Inflammatory macrophage treated with lipopolysaccharide for 1 hour (primary cell): ENCODE measurements at regions not wholly inside any gene's neighbourhood (a gene's known extent, or its start where the extent isn't known, plus 50 kb on each side); places are given as distances from the start of the nearest gene placed in this dataset.
A peak's percentile ranks its signal among the peaks of the same experiment; 100 is the strongest.

Source experiments
- DNase-seq, 2 donors: peaks; one replicate each; pipeline ENCODE4 v3.0.0-alpha.2; 2020 to 2022

DNA sequence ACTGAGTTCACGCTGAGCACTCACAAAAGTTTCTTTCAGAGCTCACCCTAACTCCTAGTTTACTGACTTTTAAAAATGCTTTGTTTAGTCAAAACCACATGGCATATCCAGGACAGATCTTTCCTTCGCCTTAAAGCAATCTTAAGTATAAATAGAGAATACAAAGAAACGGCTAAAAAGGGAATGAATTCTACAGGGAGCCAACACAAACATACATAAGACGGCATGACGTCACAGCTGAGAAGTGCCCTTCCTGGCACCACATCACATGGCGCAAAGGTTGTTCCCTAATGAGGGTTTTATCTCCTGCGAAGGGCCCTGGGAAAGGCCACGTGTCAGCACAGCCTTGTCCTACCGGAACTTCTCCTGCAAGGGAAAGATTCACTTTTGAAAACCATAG lies 141.3 kb downstream of the IRX1 start:
- no peak for DNase-seq

DNA sequence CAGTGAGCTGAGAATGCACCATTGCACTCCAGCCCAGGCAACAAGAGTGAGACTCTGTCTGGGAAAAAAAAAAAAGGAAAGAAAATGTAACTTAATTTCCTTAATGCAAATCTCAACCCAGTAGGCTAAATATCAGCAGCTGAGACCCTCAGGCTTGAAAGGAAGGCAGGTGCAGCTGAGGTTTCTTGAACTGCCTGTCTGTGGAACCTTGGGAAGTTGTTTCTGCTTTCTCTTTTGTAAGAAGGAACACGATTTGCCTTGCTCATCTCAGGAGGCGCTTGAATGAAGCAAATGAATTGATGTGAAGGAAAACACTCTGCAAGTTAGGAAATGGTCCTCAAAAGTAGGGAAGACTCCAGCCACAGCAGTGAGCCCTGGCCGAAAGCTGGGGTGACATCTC lies 143.3 kb downstream of the IRX1 start:
- no peak for DNase-seq

DNA sequence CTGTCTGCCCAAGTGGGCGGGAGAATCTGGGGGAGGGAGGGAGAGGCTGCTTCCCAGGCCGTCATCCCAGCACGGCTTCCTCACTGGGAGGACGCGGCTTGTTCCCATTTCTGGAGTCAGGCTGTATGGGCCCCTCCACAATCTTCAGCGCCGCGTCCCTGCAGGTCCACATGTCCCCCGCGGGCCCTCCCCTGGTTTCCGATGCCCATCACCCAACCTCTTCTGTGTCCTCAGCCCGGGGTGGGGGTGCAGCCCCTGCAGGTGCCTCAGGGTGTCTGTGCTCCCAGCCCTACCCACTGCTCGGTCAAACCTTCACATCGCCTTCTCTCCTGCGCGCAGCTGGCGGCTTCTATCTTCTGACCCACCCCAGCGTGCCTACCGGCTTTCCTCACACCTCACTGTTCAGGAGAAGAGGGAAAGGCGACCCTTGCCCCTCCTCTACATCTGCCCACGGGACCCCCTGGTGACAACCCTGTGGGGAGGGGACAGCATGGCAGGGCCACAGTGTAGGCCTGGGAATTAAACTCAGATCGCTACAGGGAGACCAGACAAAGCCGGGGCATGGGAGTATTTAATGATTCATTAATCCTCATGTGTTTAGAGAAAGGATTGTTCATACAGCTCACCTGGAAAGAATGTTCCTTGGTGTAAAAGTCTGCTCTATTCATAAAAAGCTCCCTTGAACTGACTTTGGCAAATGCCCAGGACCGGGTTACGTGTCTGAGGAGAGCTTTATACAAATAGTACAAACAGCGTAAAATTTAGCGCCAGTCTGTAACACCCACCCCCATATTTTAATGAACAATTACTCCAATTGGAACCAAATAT lies 145.1 kb downstream of the IRX1 start:
- no peak for DNase-seq

DNA sequence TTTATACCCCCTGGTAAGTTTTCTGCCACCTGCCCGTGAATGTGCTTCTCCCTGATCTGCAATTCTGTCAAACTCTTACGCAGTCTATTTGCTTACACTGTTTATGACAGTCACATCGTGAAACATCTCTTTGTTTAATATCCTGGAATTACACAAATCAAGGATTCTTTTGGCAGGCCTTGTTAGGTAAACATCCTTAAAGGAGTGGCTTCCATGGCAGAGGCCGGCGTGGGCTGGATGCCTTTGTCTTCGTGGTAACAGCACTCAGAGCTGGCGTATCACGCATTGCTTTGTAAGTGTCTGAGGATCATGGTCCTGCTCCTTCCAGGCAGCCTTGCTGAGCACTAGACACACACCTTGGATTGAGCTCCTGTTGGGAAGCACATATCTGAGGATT lies 145.7 kb downstream of the IRX1 start:
- DNase-seq: no peak

DNA sequence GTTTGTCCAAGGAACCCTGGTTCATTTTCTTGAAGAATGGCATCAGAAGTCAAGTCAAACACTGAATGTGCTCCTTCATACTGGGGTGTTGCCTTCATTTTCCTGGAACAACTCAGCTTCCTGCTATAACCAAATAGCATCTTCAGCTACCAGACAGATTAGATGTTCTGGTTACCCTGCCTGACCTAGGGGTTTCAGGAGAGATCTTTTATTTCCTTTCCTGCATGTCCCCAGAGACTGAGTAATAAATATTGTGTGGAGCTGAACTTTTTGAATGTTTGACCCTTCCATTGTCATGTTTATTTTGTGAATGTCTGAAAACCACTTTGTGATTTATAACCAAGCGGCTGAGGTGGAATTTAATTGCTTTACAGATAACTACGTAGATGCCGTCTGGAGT lies 147.1 kb downstream of the IRX1 start:
- no peak for DNase-seq

DNA sequence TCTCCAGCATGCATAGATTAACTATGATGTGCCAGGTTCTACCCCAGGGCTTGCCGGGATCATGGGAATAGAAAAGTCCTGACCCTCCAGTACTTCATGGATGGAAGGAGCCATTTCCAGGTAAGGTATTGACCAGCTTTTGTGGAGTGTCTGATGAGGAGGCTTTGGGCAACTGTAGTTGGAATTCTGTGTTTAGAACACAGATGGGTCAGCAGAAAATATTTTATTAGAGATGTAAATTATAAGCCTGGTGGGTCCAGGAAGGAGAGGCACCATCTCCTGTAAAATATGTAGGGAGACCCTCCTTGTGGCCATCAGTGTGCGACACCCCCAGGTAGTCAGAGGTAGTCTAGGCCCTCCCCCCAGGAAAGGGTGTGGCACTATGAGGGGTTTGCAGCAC lies 156.2 kb downstream of the IRX1 start:
- DNase-seq: no peak

DNA sequence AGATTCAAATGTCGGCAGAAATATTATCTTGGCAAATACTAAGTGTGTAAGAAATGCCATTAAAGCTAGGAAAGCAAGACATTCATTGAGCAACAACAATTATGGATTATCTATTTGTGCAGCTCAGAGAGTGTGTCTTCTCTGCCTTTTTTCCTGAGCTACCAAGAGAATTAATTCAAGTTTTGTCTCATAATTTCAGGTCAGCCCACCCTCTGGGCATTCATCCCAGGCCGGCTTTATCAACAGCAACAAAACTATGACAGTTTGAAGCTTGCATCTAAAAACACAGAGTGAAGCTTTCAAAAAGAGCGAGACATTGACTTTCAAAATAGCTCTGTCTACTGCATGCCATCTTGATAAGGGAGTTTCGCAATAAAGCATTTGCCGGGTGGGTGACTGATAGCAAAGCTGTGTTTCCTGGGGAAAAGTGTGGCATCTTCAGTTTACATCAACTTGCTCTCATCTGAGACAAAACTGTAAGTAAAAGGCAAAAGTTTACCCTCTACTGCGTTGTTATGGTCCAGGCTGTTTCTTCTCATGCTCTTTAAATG lies 182.4 kb downstream of the IRX1 start:
- DNase-seq: no peak

DNA sequence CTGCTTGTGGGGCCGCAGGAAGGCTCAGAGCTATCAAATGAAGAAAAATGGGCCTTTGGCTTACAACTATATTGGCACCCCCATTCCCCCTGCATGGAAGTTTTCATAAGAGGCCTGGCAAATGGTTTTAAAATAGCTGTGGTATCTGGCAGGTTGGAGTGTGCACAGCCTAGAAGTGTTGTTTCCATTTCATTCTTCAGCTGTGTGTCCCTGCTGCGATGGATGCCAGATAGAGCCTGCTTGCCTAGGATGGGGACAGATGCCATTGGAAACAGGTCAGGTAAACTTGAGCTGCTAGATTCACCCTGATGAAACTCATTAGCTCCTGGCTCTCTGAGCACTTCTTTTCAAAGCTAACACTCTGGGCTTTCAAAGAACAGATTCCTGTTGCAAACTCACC lies 183.3 kb downstream of the IRX1 start:
- no peak for DNase-seq

DNA sequence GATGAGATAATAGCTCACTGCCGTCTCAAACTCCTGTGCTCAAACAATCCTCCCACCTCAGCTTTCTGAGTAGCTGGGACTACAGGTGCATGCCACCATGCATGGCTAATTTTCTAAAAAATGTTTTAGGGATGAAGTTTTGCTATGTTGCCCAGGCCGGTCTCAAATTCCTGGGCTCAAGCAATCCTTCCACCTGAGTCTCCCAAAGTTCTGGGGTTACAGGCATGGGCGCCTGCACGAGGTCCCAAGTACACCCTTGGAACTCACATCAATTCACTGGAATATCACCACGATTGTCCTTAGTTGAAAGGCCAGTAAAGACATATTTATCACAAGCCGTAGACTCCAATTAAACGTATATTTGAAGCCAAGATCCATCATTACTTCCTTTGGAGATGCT lies 184.6 kb downstream of the IRX1 start:
- no peak for DNase-seq

DNA sequence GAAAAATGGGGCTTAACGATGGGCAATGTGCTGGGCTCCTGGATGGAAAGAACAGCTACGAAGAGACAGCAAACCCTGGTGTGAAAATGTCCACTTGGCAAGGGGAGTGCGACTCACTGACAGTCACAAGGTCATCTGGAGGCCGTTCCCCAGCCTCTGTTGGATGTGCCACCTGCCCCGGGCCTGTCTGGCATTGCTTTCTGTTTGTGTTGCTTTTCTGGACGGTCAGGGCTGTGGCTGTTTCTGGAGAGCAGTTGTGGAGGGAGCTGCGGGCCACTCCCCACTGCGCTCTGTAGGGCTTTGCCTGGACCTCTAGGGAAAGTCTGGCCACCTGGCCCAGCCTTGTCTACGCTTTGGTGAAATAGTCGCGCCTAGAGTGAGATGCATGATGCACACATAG lies 185.3 kb downstream of the IRX1 start:
- no peak for DNase-seq

DNA sequence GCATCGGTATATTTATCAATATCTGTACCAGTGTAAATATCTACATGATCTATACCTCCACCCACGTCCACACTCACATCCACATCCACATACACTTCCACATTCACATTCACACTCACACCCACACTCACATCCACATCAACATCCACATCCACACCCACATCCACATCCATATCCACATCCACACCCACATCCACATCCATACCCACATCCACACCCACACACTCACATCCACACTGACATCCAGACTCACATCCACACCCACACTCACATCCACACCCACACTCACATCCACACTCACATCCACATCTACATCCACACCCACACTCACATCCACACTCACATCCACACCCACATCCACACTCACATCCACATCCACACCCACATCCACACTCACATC lies 189.2 kb downstream of the IRX1 start:
- DNase-seq: no peak

DNA sequence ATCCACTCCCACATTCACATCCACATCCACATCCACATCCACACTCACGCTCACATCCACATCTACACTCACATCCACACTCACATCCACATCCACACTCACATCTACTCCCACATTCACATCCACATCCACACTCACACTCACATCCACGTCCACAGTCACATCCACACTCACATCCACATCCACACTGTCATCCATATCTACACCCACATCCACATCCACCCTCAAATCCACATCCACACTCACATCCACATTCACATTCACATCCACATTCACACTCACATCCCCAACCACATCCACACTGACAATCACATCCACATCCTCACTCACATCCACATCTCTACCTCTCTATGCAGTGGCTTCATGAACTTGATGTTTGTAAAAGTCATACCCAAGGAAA lies 190.5 kb downstream of the IRX1 start:
- DNase-seq: no peak

DNA sequence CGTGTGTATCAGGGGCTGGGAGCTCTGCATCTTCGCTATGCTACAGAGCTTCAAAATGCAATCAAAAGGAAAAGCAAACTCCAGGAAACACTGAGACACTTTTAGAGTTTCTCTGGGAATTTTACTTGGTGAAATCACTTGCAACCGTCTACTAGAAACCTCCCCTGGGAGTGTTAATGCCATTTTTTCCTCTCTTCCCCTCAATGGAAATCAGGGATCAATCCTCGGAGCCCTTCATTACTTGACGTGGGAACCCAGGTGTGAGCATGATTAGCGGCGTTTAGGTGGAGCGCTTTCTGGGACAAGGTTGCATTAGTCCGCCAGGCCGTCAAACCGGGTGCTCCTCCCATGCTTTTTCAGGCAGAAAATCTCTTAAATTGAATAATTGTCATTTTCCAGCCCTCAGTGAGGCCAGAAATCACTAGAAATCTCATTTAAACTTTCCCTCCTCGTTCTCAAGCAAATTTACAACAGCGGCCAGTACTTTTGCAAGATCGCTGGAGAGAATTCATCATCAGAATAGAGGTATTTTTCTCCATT lies 191.3 kb downstream of the IRX1 start:
- no peak for DNase-seq

DNA sequence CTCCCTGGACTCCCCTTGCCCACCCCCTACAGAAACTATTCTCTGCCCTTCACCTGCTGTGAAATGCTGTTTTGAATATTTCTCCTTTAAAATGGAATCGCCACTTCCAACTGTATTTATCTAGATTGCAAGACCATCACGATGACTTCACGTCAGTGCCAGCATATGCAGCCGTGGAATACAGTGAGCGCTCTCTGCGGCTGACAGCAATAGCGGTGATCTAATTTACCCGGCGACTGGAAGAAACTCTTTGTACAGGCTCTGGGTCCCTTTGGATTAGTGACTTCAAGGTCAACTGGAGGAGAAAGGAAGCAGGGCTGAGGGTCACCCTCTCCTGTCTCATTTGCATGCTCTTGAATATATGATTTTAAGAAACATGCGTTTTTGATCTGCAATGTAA lies 192.0 kb downstream of the IRX1 start:
- DNase-seq: no peak

DNA sequence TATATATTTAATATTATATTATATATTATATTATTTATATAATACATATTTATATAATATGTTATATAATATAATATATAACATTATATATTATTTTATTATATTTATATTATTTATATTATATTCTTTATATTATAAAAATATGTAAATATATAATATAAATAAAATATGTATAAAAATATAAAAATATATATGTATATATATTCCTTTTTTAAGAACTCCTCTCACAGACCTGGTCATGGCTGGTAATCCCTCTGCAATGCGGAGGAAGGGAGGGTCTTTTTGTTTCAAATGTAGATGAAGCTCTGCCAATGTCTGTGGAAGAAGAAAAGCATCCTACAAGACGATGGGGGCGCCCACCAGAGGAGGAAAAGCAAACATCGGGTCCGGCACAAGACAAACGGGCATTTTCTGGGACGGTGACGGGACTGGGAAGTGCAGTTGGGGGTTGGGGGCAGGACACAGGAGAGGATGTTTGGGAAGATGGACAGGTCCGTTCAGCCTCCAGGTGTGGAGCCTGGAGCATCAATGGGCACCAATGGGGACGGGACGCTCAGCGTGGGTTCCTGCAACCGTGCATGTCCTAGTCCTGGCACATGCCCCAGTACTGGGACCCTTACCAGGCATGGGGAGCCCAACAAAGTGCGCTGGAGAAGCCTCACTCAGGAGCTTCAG lies 194.0 kb downstream of the IRX1 start:
- DNase-seq: no peak

DNA sequence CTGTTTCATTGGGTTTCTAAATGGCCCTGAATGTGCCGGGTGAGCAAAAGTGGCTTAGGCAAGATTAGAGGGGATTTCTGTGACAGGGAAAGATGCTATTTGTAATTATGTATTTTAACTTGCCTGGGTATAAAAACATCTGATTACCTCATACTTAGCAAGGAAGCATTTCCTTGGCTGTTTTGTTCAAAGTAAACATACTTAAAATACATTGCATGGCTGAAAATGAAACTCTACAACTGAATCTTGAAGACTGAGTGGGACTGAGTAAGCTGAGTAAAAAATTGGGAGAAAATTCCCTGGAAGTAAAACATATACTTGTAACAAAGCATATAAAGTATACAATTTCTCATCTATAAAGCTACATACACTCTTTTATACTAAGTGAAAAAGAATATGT lies 197.5 kb downstream of the IRX1 start:
- no peak for DNase-seq

DNA sequence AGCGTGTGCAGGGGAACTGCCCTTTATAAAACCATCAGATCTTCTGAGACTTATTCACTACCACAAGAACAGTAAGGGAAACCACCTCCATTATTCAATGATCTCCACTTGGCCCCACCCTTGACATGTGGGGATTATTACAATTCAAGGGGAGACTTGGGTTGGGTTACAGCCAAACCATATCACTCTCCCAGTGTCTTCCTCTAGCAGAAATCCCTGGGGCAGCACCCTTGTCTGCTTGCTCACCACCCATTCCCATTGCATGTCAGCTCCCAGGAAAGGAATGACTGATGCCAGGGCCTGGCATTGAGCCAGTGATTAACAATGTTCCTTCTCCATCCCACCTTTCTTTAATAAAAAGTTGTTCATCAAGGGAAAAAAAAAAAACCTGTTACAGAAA lies 199.0 kb downstream of the IRX1 start:
- DNase-seq: no peak

DNA sequence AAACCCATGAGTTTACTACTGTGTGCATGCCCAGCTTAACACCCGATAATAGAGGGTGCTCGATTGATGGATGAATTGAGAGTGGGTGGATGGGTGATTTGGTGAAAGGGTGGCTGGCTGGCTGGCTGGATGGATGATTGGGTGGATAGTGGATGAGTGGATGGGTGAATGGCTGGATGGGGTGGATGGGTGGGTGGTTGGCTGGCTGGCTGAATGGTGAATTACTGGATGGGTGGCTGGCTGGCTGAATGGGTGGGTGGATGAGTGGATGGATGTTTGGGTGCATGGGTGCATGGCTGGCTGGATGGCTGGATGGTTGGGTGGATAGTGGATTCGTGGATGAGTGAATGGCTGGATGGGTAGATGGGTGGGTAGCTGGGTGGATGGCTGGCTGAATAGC lies 201.1 kb downstream of the IRX1 start:
- DNase-seq: no peak

DNA sequence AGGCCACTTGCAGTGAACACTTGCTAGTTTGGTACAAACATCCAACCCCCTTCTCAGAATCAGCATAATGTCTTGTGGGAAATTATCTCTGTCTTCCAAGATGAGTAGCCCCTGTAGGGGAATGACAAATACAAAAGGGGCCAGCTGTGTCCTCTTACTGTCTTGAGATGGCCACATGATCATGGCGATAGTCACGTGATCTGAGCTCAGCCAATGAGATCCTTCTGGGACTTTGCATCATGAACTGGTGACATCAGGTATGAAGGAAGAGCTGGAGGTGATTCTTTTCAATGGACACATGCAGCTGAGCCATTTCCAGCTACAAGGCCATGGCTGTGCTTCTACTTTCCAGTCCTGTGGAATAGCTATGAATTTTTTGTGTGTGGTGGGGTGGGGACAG lies 206.3 kb downstream of the IRX1 start:
- no peak for DNase-seq

DNA sequence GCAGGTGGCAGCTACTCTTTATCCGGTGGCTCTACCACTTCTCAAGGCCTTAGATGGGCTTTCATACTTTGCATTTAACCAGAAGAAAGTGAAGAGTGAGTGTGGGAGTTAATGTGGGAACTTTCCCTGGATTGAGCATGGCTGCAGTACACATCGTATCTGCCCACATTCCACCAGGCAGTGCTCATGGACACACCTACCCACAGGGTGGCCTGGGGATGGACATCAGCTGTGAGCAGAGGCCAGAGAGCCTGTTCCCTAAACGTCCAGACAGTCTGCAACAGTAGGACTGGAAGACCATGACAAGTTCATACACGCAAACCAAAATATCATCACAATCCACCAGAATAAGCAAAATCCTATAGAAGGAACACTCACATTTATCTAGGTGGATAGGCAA lies 213.8 kb downstream of the IRX1 start:
- DNase-seq: no peak

DNA sequence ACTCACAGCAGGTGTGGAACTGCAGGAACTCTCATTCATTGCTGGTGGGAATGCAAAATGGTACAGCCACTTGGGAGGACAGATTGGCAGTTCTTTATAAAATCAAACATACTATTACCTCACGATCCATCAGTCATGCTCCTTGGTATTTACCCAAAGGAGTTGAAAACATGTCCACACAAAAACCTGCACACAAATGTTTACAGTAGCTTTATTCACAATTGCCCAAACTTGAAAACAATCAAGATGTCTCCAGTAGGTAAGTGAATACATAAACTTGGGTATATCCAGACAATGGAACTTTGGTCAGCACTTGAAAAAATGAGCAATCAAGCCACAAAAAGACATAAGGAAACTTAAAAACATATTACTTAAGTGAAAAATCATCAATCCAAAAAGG lies 215.5 kb downstream of the IRX1 start:
- DNase-seq: no peak

DNA sequence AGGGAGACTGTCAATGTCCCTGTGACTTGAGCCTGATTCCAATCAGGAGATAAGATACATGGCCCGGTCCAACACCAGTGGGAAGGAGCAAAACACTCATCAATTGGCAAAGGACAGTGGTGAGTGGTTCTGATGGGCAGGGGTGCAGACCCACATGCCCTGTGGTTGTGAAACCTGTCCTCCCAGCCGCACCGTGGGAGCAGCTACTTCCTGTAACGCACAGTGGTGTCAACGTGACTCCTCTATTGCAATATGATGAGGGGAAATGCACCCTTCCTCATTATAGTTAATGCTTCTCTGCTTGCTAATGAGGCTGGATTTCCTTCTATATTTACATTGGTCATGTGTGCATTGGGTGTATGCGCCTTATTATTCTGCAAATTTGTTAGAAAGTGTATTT lies 223.0 kb downstream of the IRX1 start:
- DNase-seq: peak; percentile 2 to 23

DNA sequence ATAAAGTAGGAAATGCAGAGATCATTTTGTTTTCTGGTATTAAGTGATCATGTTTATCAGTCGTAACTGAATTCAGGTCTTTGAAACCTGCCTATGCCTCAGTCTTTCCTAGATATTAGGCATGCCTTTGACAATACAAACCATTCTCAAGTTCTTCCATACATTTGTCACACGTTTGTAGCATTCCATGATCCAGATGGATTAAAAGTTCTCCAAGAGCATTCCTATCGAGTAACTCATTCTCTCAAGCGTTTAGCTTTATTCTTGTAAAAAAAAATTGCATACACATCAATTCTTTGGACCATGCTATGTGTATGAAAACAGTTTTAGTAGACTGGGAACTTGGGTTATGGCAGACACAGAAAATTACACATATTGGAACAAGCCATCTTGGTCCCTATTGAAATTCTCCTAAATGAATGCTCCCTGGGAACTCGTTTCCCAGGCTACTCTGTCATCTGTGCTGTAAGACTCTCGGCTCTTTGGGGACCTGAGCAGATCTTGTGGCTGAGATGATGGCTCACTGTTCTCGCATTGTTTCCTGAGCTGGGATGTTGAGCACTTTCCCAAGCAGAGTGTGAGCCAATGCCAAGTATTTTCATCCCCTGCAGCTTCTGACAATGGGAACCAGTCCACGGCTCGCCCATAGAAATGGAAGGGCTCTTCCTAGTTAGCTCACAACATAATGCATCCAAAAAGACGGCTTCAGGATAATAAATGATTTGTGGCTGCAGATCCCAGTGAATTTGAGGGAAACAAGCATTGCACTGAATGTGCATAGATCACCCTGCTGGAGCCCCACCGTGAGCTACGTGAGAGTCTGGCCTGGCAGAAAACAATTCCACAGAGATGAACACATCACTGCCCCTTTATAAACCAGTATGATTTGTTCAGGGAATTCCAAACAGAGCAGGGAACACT lies 230.2 kb downstream of the IRX1 start:
- DNase-seq: no peak
